Mesendoderm (in vitro differentiated cells): ENCODE measurements at regions not wholly inside any gene's neighbourhood (a gene's known extent, or its start where the extent isn't known, plus 50 kb on each side); places are given as distances from the start of the nearest gene placed in this dataset.
"Not testable (repeated sequence)": the region's sequence is repeated elsewhere in the genome, so short reads cannot be mapped to it uniquely, and the experiment has no call there.

Experiments used
- DNase-seq: peaks from one replicate; pipeline ENCODE4 v3.0.0; 2013
- H2AK5ac ChIP-seq: 2 replicates; pipeline ENCODE4 v1.6.1; 2013; ENCODE audit warnings: low read length, inconsistent platforms
- H2BK120ac ChIP-seq: 2 replicates; pipeline ENCODE4 v1.6.1; 2013; ENCODE audit warnings: low read depth, mild to moderate bottlenecking, low read length, moderate library complexity, mixed read lengths
- H2BK15ac ChIP-seq: replicated peaks from 2 replicates; pipeline ENCODE4 v1.6.1; 2013; ENCODE audit warnings: low read depth, mild to moderate bottlenecking, moderate library complexity
- H2BK5ac ChIP-seq: 2 replicates; pipeline ENCODE4 v1.6.1; 2013; ENCODE audit warnings: low read length, inconsistent platforms
- H3K18ac ChIP-seq: 2 replicates; pipeline ENCODE4 v1.6.1; 2013; ENCODE audit warnings: mild to moderate bottlenecking, low read length, mixed read lengths
- H3K23ac ChIP-seq: one replicate; pipeline ENCODE4 v1.6.1; 2013; ENCODE audit warnings: low read length
- H3K27ac ChIP-seq: 2 replicates; pipeline ENCODE4 v1.5.1; 2013; ENCODE audit warnings: low read depth, mild to moderate bottlenecking, inconsistent platforms, low read length, moderate library complexity
- H3K27me3 ChIP-seq: 2 replicates; pipeline ENCODE4 v1.6.1; 2013; ENCODE audit warnings: low read length, control low read depth, mild to moderate bottlenecking, inconsistent platforms; ENCODE audit not compliant: insufficient read depth, poor library complexity
- H3K36me3 ChIP-seq: 2 replicates; pipeline ENCODE4 v1.6.1; 2013; ENCODE audit warnings: low read length, inconsistent platforms; ENCODE audit not compliant: control insufficient read depth, insufficient read depth
- H3K4ac ChIP-seq: one replicate; pipeline ENCODE4 v1.6.1; 2013; ENCODE audit warnings: low read depth, mild to moderate bottlenecking, low read length, moderate library complexity
- H3K4me1 ChIP-seq: 2 replicates; pipeline ENCODE4 v1.6.1; 2013; ENCODE audit warnings: low read depth, low read length, inconsistent platforms; ENCODE audit not compliant: control insufficient read depth
- H3K4me2 ChIP-seq: 2 replicates; pipeline ENCODE4 v1.6.1; 2013; ENCODE audit warnings: low read length
- H3K4me3 ChIP-seq: 2 replicates; pipeline ENCODE4 v1.5.1; 2013; ENCODE audit warnings: mild to moderate bottlenecking, low read length
- H3K56ac ChIP-seq: one replicate; pipeline ENCODE4 v1.6.1; 2013; ENCODE audit warnings: low read length
- H3K79me1 ChIP-seq: 2 replicates; pipeline ENCODE4 v1.6.1; 2013; ENCODE audit warnings: low read length, inconsistent platforms
- H3K79me2 ChIP-seq: 2 replicates; pipeline ENCODE4 v1.6.1; 2013; ENCODE audit warnings: mild to moderate bottlenecking, low read length; ENCODE audit not compliant: control insufficient read depth, insufficient read depth
- H3K9ac ChIP-seq: 2 replicates; pipeline ENCODE4 v1.6.1; 2013; ENCODE audit warnings: low read length, inconsistent platforms
- H4K5ac ChIP-seq: one replicate; pipeline ENCODE4 v1.6.1; 2013; ENCODE audit warnings: low read length
- H4K8ac ChIP-seq: one replicate; pipeline ENCODE4 v1.6.1; 2013; ENCODE audit warnings: low read depth, mild to moderate bottlenecking, control low read depth, low read length, moderate library complexity
- WGBS: extraction: QIAGEN DNeasy Blood & Tissue Kit; methylation state at CpG from one replicate; pipeline ENCODE4 v1.1.7; 2013; ENCODE audit warnings: low lambda C conversion rate, missing lambda C conversion rate; ENCODE audit not compliant: insufficient coverage; ENCODE audit errors: extremely low coverage; 5-methylcytosine and 5-hydroxymethylcytosine counted together

GRCh38 chr3:84710288-84710687 is 248.5 kb upstream of the CADM2 start:
- not testable (repeated sequence) for DNase-seq, H3K36me3 ChIP-seq, H4K5ac ChIP-seq, H3K27me3 ChIP-seq, H2BK15ac ChIP-seq, H3K4ac ChIP-seq, H4K8ac ChIP-seq, H2BK5ac ChIP-seq, H3K79me1 ChIP-seq, H3K23ac ChIP-seq, H2BK120ac ChIP-seq, H3K9ac ChIP-seq, H3K79me2 ChIP-seq, H2AK5ac ChIP-seq, H3K27ac ChIP-seq, H3K18ac ChIP-seq, H3K56ac ChIP-seq, H3K4me3 ChIP-seq, H3K4me2 ChIP-seq, H3K4me1 ChIP-seq
- no CpG with 5 or more reads among the region's 1 CpG for WGBS

GRCh38 chr3:84717894-84718293 is 240.9 kb upstream of the CADM2 start:
- H3K18ac ChIP-seq: no peak overlapping the region
- no peak overlapping the region for H3K56ac ChIP-seq
- no peak overlapping the region for H2AK5ac ChIP-seq
- no peak overlapping the region for H3K9ac ChIP-seq
- no peak overlapping the region for H3K4ac ChIP-seq
- H2BK15ac ChIP-seq: no peak overlapping the region
- no peak overlapping the region for H4K8ac ChIP-seq
- no peaks in the 10 kb centered on the region for H3K79me2 ChIP-seq
- no peak overlapping the region for H3K27ac ChIP-seq
- no peak overlapping the region for H2BK5ac ChIP-seq
- H2BK120ac ChIP-seq: no peak overlapping the region
- no peaks in the 10 kb centered on the region for H3K27me3 ChIP-seq
- H3K36me3 ChIP-seq: no peaks in the 10 kb centered on the region
- H3K79me1 ChIP-seq: no peaks in the 10 kb centered on the region
- no peak overlapping the region for H3K23ac ChIP-seq
- H3K4me3 ChIP-seq: no peak overlapping the region
- no peak overlapping the region for H3K4me2 ChIP-seq
- no peaks in the 10 kb centered on the region for H3K4me1 ChIP-seq
- no CpG with 5 or more reads among the region's 3 CpGs for WGBS
- no peak overlapping the region for H4K5ac ChIP-seq
- DNase-seq: no peak

- Histone ChIP-seq H3K36me3 (no peaks in the 10 kb centered on the region), H4K5ac (no peak overlapping the region), H4K8ac (no peak overlapping the region), H3K27ac (no peak overlapping the region), H3K79me2 (no peaks in the 10 kb centered on the region), H2BK15ac (no peak overlapping the region), H3K4me3 (no peak overlapping the region), H3K4ac (no peak overlapping the region), H3K27me3 (no peaks in the 10 kb centered on the region), H2BK5ac (no peak overlapping the region), H3K4me1 (no peaks in the 10 kb centered on the region), H2BK120ac (no peak overlapping the region), H3K56ac (no peak overlapping the region), H3K18ac (no peak overlapping the region), H3K23ac (no peak overlapping the region), H2AK5ac (no peak overlapping the region), H3K9ac (no peak overlapping the region), H3K79me1 (no peaks in the 10 kb centered on the region), H3K4me2 (no peak overlapping the region)
- no CpG with 5 or more reads among the region's 4 CpGs for WGBS
- peak; percentile 66 for DNase-seq
These were observed 233.9 kb upstream of the CADM2 start for GRCh38 chr3:84724877-84725276.

GRCh38 chr3:84727616-84728015 is 231.2 kb upstream of the CADM2 start:
- no peak overlapping the region for H3K27ac ChIP-seq
- H4K5ac ChIP-seq: no peak overlapping the region
- H3K4me2 ChIP-seq: no peak overlapping the region
- H2AK5ac ChIP-seq: no peak overlapping the region
- H3K9ac ChIP-seq: no peak overlapping the region
- H3K79me2 ChIP-seq: no peaks in the 10 kb centered on the region
- WGBS: no CpG with 5 or more reads among the region's 1 CpG
- no peak for DNase-seq
- H3K56ac ChIP-seq: no peak overlapping the region
- H3K36me3 ChIP-seq: no peaks in the 10 kb centered on the region
- no peaks in the 10 kb centered on the region for H3K4me1 ChIP-seq
- H2BK15ac ChIP-seq: no peak overlapping the region
- no peaks in the 10 kb centered on the region for H3K79me1 ChIP-seq
- H3K27me3 ChIP-seq: no peaks in the 10 kb centered on the region
- H3K4ac ChIP-seq: no peak overlapping the region
- H2BK120ac ChIP-seq: no peak overlapping the region
- H3K18ac ChIP-seq: no peak overlapping the region
- H3K23ac ChIP-seq: no peak overlapping the region
- H3K4me3 ChIP-seq: no peak overlapping the region
- H2BK5ac ChIP-seq: no peak overlapping the region
- H4K8ac ChIP-seq: no peak overlapping the region

GRCh38 chr3:84734731-84735130 is 224.1 kb upstream of the CADM2 start:
- H3K56ac ChIP-seq, H3K36me3 ChIP-seq, H4K8ac ChIP-seq, H3K79me2 ChIP-seq, H3K18ac ChIP-seq, H3K9ac ChIP-seq, DNase-seq, H2AK5ac ChIP-seq, H3K4ac ChIP-seq, H3K4me3 ChIP-seq, H3K4me1 ChIP-seq, H3K79me1 ChIP-seq, H2BK5ac ChIP-seq, H4K5ac ChIP-seq, H3K4me2 ChIP-seq, H3K27me3 ChIP-seq, H2BK15ac ChIP-seq, H3K27ac ChIP-seq, H2BK120ac ChIP-seq, H3K23ac ChIP-seq: not testable (repeated sequence)
- no CpG with 5 or more reads among the region's 1 CpG for WGBS

GRCh38 chr3:84738086-84738485 is 220.7 kb upstream of the CADM2 start:
- H3K27ac ChIP-seq: no peak overlapping the region
- H3K4ac ChIP-seq: no peak overlapping the region
- H3K56ac ChIP-seq: no peak overlapping the region
- H3K4me3 ChIP-seq: no peak overlapping the region
- no peak overlapping the region for H3K18ac ChIP-seq
- H2BK120ac ChIP-seq: no peak overlapping the region
- no peak overlapping the region for H4K8ac ChIP-seq
- no peak overlapping the region for H2BK15ac ChIP-seq
- no peak overlapping the region for H2BK5ac ChIP-seq
- no peaks in the 10 kb centered on the region for H3K79me2 ChIP-seq
- no peaks in the 10 kb centered on the region for H3K27me3 ChIP-seq
- no peaks in the 10 kb centered on the region for H3K4me1 ChIP-seq
- no peak for DNase-seq
- H3K4me2 ChIP-seq: no peak overlapping the region
- no CpG with 5 or more reads among the region's 2 CpGs for WGBS
- no peaks in the 10 kb centered on the region for H3K79me1 ChIP-seq
- H3K36me3 ChIP-seq: no peaks in the 10 kb centered on the region
- no peak overlapping the region for H3K9ac ChIP-seq
- H3K23ac ChIP-seq: no peak overlapping the region
- H4K5ac ChIP-seq: no peak overlapping the region
- H2AK5ac ChIP-seq: no peak overlapping the region
